OCI-LY1 (cell line): ENCODE measurements at regions not wholly inside any gene's neighbourhood (a gene's known extent, or its start where the extent isn't known, plus 50 kb on each side); places are given as distances from the start of the nearest gene placed in this dataset.

ENCODE experiments used
- CTCF ChIP-seq: fragments of 200-600 bp; sonication (generic), shearing (Covaris generic); IDR thresholded peaks from 2 replicates; pipeline ENCODE4 v1.5.1; 2017; ENCODE audit warnings: mild to moderate bottlenecking, antibody characterized with exemption, low read length, moderate library complexity, mixed read lengths
- EZH2 ChIP-seq: fragments of 200-600 bp; sonication (generic), shearing (Covaris generic); IDR thresholded peaks from 2 replicates; pipeline ENCODE4 v1.8.0; 2017; ENCODE audit warnings: borderline replicate concordance, mixed run types, mild to moderate bottlenecking, antibody characterized with exemption, low read length, moderate library complexity, mixed read lengths

- TF ChIP-seq CTCF (no peak), EZH2 (no peak)
Observed at GRCh38 chr1:219076326-219076937, 97.2 kb upstream of the LYPLAL1 start.
